Naive B cell (primary cell): ENCODE measurements at regions not wholly inside any gene's neighbourhood (a gene's known extent, or its start where the extent isn't known, plus 50 kb on each side); places are given as distances from the start of the nearest gene placed in this dataset.

Experiments used
- ATAC-seq, 2 donors: fragments of 150-1000 bp; cut with Tn5 transposase; 2 replicates each; pipeline ENCODE4 v1.10.0; 2021; ENCODE audit warnings: low read depth in 2 of 2, mild to moderate bottlenecking in 2 of 2, moderate library complexity in 2 of 2
- DNase-seq: peaks from one replicate; pipeline ENCODE4 v3.0.0; 2022
- H3K27ac Mint-ChIP-seq, 6 donors: one replicate each; pipeline ENCODE4 v1.8.0; 2020 to 2022; ENCODE audit warnings: mild to moderate bottlenecking in 6 of 6, mixed read lengths in 6 of 6, moderate library complexity in 5 of 6, inconsistent platforms in 2 of 6
- H3K27me3 Mint-ChIP-seq, 3 donors: one replicate each; pipeline ENCODE4 v1.8.0; 2021 to 2022; ENCODE audit warnings: mixed read lengths in 3 of 3, mild to moderate bottlenecking in 1 of 3
- H3K36me3 Mint-ChIP-seq, 2 donors: one replicate each; pipeline ENCODE4 v1.8.0; 2020 to 2022; ENCODE audit warnings: mixed read lengths in 2 of 2, inconsistent platforms in 1 of 2, mild to moderate bottlenecking in 1 of 2
- H3K4me1 Mint-ChIP-seq, 3 donors: one replicate each; pipeline ENCODE4 v1.8.0; 2020 to 2022; ENCODE audit warnings: mixed read lengths in 3 of 3, inconsistent platforms in 1 of 3, mild to moderate bottlenecking in 1 of 3, moderate library complexity in 1 of 3
- H3K4me3 Mint-ChIP-seq, 8 donors: one replicate each; pipeline ENCODE4 v1.8.0; 2020 to 2022; ENCODE audit warnings: mild to moderate bottlenecking in 8 of 8, mixed read lengths in 8 of 8, moderate library complexity in 8 of 8, inconsistent platforms in 2 of 8
- H3K9me3 Mint-ChIP-seq, 7 donors: one replicate each; pipeline ENCODE4 v1.8.0; 2020 to 2022; ENCODE audit warnings: mixed read lengths in 7 of 7, mild to moderate bottlenecking in 5 of 7, inconsistent platforms in 2 of 7, moderate library complexity in 1 of 7

GRCh38 chr9:89234205-89235067 is 55.8 kb upstream of the SHC3 start:
- DNase-seq (no peak), ATAC-seq (peak; percentile 28 to 60)
- H3K27me3 Mint-ChIP-seq: peaks cover 31 to 42% (median 37%) of the 10 kb centered on the region in 3 donors
- H3K4me3 Mint-ChIP-seq: peak overlapping the region in 1 of 8 donors; percentile 6
- H3K9me3 Mint-ChIP-seq: peaks cover 0 to 29% (median 18%) of the 10 kb centered on the region in 7 donors
- no peak overlapping the region for H3K27ac Mint-ChIP-seq
- H3K36me3 Mint-ChIP-seq: peaks cover 12 to 15% of the 10 kb centered on the region in 2 donors
- H3K4me1 Mint-ChIP-seq: peaks cover 5 to 13% (median 6%) of the 10 kb centered on the region in 3 donors

GRCh38 chr9:89236955-89237573 is 58.4 kb upstream of the SHC3 start:
- no peak overlapping the region for H3K27ac Mint-ChIP-seq
- no peak for DNase-seq
- no peak for ATAC-seq
- H3K27me3 Mint-ChIP-seq: peaks cover 36 to 49% (median 40%) of the 10 kb centered on the region in 3 donors
- H3K36me3 Mint-ChIP-seq: peaks cover 14 to 18% of the 10 kb centered on the region in 2 donors
- H3K9me3 Mint-ChIP-seq: peaks cover 0 to 19% (median 10%) of the 10 kb centered on the region in 7 donors
- no peak overlapping the region for H3K4me3 Mint-ChIP-seq
- peaks cover 5 to 13% (median 6%) of the 10 kb centered on the region in 3 donors for H3K4me1 Mint-ChIP-seq

GRCh38 chr9:89238424-89238823 is 59.8 kb upstream of the SHC3 start:
- Mint-ChIP-seq H3K36me3 (peaks cover 14 to 18% of the 10 kb centered on the region in 2 donors), H3K27me3 (peaks cover 31 to 49% (median 40%) of the 10 kb centered on the region in 3 donors), H3K9me3 (peaks cover 0 to 19% (median 10%) of the 10 kb centered on the region in 7 donors), H3K4me1 (peaks cover 5 to 13% (median 6%) of the 10 kb centered on the region in 3 donors), H3K27ac (no peak overlapping the region), H3K4me3 (no peak overlapping the region)
- DNase-seq (no peak), ATAC-seq (no peak)

GRCh38 chr9:89243296-89244061 is 64.9 kb upstream of the SHC3 start:
- ATAC-seq (no peak), DNase-seq (no peak)
- Mint-ChIP-seq H3K9me3 (peaks cover 0 to 13% (median 5%) of the 10 kb centered on the region in 7 donors), H3K27me3 (peaks cover 8 to 13% (median 10%) of the 10 kb centered on the region in 3 donors), H3K4me3 (no peak overlapping the region), H3K4me1 (no peaks in the 10 kb centered on the region), H3K36me3 (peaks cover 3 to 7% of the 10 kb centered on the region in 2 donors), H3K27ac (no peak overlapping the region)

GRCh38 chr9:89246840-89247239 is 64.2 kb upstream of the CKS2 start:
- Mint-ChIP-seq H3K4me3 (no peak overlapping the region), H3K36me3 (no peaks in the 10 kb centered on the region), H3K27me3 (no peaks in the 10 kb centered on the region), H3K9me3 (peaks cover 0 to 1% (median 0%) of the 10 kb centered on the region in 7 donors), H3K4me1 (no peaks in the 10 kb centered on the region), H3K27ac (no peak overlapping the region)
- DNase-seq (no peak), ATAC-seq (no peak)

GRCh38 chr9:89247431-89248353 is 63.3 kb upstream of the CKS2 start:
- Mint-ChIP-seq H3K4me1 (no peaks in the 10 kb centered on the region), H3K9me3 (peaks cover 0 to 6% (median 0%) of the 10 kb centered on the region in 7 donors), H3K36me3 (no peaks in the 10 kb centered on the region), H3K27me3 (no peaks in the 10 kb centered on the region), H3K4me3 (no peak overlapping the region), H3K27ac (no peak overlapping the region)
- DNase-seq: no peak
- no peak for ATAC-seq

- Mint-ChIP-seq H3K4me3 (no peak overlapping the region), H3K4me1 (no peaks in the 10 kb centered on the region), H3K27ac (no peak overlapping the region), H3K9me3 (peaks cover 0 to 6% (median 0%) of the 10 kb centered on the region in 7 donors), H3K27me3 (no peaks in the 10 kb centered on the region), H3K36me3 (no peaks in the 10 kb centered on the region)
- ATAC-seq (no peak), DNase-seq (no peak)
These were observed 62.0 kb upstream of the CKS2 start for GRCh38 chr9:89249001-89249400.

- Mint-ChIP-seq H3K4me1 (no peaks in the 10 kb centered on the region), H3K9me3 (peaks cover 0 to 6% (median 0%) of the 10 kb centered on the region in 7 donors), H3K36me3 (peaks cover 0 to 4% of the 10 kb centered on the region in 2 donors), H3K4me3 (no peak overlapping the region), H3K27ac (no peak overlapping the region), H3K27me3 (no peaks in the 10 kb centered on the region)
- ATAC-seq: no peak
- DNase-seq: no peak
These were observed 58.2 kb upstream of the CKS2 start for GRCh38 chr9:89252651-89253267.

- H3K27me3 Mint-ChIP-seq: no peaks in the 10 kb centered on the region
- H3K36me3 Mint-ChIP-seq: peaks cover 0 to 4% of the 10 kb centered on the region in 2 donors
- no peak overlapping the region for H3K27ac Mint-ChIP-seq
- H3K4me3 Mint-ChIP-seq: no peak overlapping the region
- ATAC-seq: no peak
- no peaks in the 10 kb centered on the region for H3K4me1 Mint-ChIP-seq
- DNase-seq: no peak
- H3K9me3 Mint-ChIP-seq: peaks cover 0 to 8% (median 0%) of the 10 kb centered on the region in 7 donors
These were observed 56.8 kb upstream of the CKS2 start for GRCh38 chr9:89254058-89254772.

GRCh38 chr9:89254773-89255125 is 56.2 kb upstream of the CKS2 start:
- ATAC-seq: no peak
- Mint-ChIP-seq H3K27me3 (no peaks in the 10 kb centered on the region), H3K9me3 (peaks cover 0 to 8% (median 0%) of the 10 kb centered on the region in 7 donors), H3K4me1 (no peaks in the 10 kb centered on the region), H3K36me3 (peaks cover 0 to 4% of the 10 kb centered on the region in 2 donors), H3K4me3 (no peak overlapping the region), H3K27ac (no peak overlapping the region)
- no peak for DNase-seq

- H3K27me3 Mint-ChIP-seq: no peaks in the 10 kb centered on the region
- H3K4me1 Mint-ChIP-seq: no peaks in the 10 kb centered on the region
- peaks cover 0 to 4% of the 10 kb centered on the region in 2 donors for H3K36me3 Mint-ChIP-seq
- DNase-seq (no peak), ATAC-seq (no peak)
- no peak overlapping the region for H3K4me3 Mint-ChIP-seq
- peaks cover 0 to 8% (median 0%) of the 10 kb centered on the region in 7 donors for H3K9me3 Mint-ChIP-seq
- no peak overlapping the region for H3K27ac Mint-ChIP-seq
These were observed 54.8 kb upstream of the CKS2 start for GRCh38 chr9:89256225-89256624.

GRCh38 chr9:89256642-89257041 is 54.4 kb upstream of the CKS2 start:
- Mint-ChIP-seq H3K4me1 (no peaks in the 10 kb centered on the region), H3K27me3 (no peaks in the 10 kb centered on the region), H3K27ac (no peak overlapping the region), H3K9me3 (peaks cover 0 to 8% (median 0%) of the 10 kb centered on the region in 7 donors), H3K4me3 (no peak overlapping the region), H3K36me3 (peaks cover 0 to 4% of the 10 kb centered on the region in 2 donors)
- no peak for DNase-seq
- no peak for ATAC-seq
